ENCODE measurements at regions not wholly inside any gene's neighbourhood (a gene's known extent, or its start where the extent isn't known, plus 50 kb on each side); places are given as distances from the start of the nearest gene placed in this dataset.

GRCh38 chr4:8793571-8794160 is 78.0 kb downstream of the HMX1 start (continued):
- TF ChIP-seq CEBPB (IDR thresholded peaks at IDR 0.05; ENCODE audit: low read depth, low read length) (no peak), CHD7 (IDR thresholded peaks at IDR 0.05; ENCODE audit: insufficient replicate concordance, low read length) (no peak), FOSL1 (IDR thresholded peaks at IDR 0.05; ENCODE audit: insufficient read depth, low read depth, low read length) (no peak), RAD21 (IDR thresholded peaks at IDR 0.05 in 1 of 2, conservative IDR thresholded peaks at IDR 0.05 in 1 of 2; ENCODE audit: low read depth in 2 of 2, low read length in 2 of 2) (no peak), PHF8 (conservative IDR thresholded peaks at IDR 0.05; ENCODE audit: low read depth, low read length) (no peak)

Measured in H1 (cell line).